B cell (primary cell): ENCODE measurements at regions not wholly inside any gene's neighbourhood (a gene's known extent, or its start where the extent isn't known, plus 50 kb on each side); places are given as distances from the start of the nearest gene placed in this dataset.

Source experiments
- ATAC-seq: fragments of 200-7000 bp; cut with Tn5 transposase; one replicate; pipeline ENCODE4 v1.10.0; 2021; ENCODE audit warnings: low read depth, mild to moderate bottlenecking, moderate number of reproducible peaks, moderate library complexity
- CTCF ChIA-PET: fragments of 350-600 bp; sonication (Branson Sonifier 250); formaldehyde crosslinking; loops from one replicate; lab custom pipeline; 2021; ENCODE audit warnings: antibody characterized with exemption, inconsistent platforms; lab: Charles Lee
- POLR2A ChIA-PET: fragments of 350-600 bp; sonication (Branson Sonifier 250); formaldehyde crosslinking; loops from one replicate; lab custom pipeline; 2021; ENCODE audit warnings: antibody characterized with exemption; lab: Charles Lee
- DNase-seq: peaks from one replicate; pipeline ENCODE4 v3.0.0; 2013
- H2AFZ ChIP-seq: 2 replicates; pipeline ENCODE4 v1.6.1; 2012; ENCODE audit warnings: mild to moderate bottlenecking, low read depth, low read length; ENCODE audit not compliant: insufficient read depth, poor library complexity, severe bottlenecking
- H3K27ac ChIP-seq, 2 donors: 1 replicate in 1 of 2; 2 replicates in 1 of 2; pipeline ENCODE4 v1.5.1; 2012 to 2013; ENCODE audit warnings: low read length in 2 of 2, mild to moderate bottlenecking in 2 of 2, moderate library complexity in 1 of 2
- H3K27me3 ChIP-seq, 4 experiments: fragments of 200-600 bp in 1 of 4; sonication (generic) in 1 of 4; replicated peaks in 1 of 4; 1 replicate in 2 of 4; 2 replicates in 2 of 4; pipeline versions ENCODE4 v1.6.1 to v1.7.0; 2013 to 2016; ENCODE audit warnings: low read length in 3 of 4, mild to moderate bottlenecking in 2 of 4, mixed read lengths in 1 of 4, moderate library complexity in 1 of 4; ENCODE audit not compliant: insufficient read depth in 4 of 4, control insufficient read depth in 3 of 4; ENCODE audit errors: control extremely low read depth in 1 of 4
- H3K36me3 ChIP-seq, 2 experiments: replicated peaks in 1 of 2; 1 replicate in 1 of 2; 2 replicates in 1 of 2; pipeline versions ENCODE4 v1.6.1 to v1.7.1; 2013; ENCODE audit warnings: low read length in 1 of 2; ENCODE audit not compliant: insufficient read depth in 2 of 2, control insufficient read depth in 1 of 2; ENCODE audit errors: control extremely low read depth in 1 of 2, extremely low read depth in 1 of 2
- H3K4me1 ChIP-seq, 2 donors: fragments of 200-600 bp in 1 of 2; sonication (generic) in 1 of 2; 1 replicate in 1 of 2; 2 replicates in 1 of 2; pipeline versions ENCODE4 v1.5.1 to v1.6.1; 2013 to 2017; ENCODE audit warnings: low read length in 2 of 2; ENCODE audit not compliant: control insufficient read depth in 2 of 2, insufficient read depth in 2 of 2
- H3K4me2 ChIP-seq: replicated peaks from 2 replicates; pipeline ENCODE3; 2012; ENCODE audit warnings: mild to moderate bottlenecking, low read depth, low read length; ENCODE audit not compliant: poor library complexity, severe bottlenecking
- H3K4me3 ChIP-seq, 5 experiments: fragments of 200-600 bp in 1 of 5; sonication (generic) in 1 of 5; 1 replicate in 3 of 5; 2 replicates in 2 of 5; pipeline versions ENCODE4 v1.5.1 to v1.7.0; 2011 to 2016; ENCODE audit warnings: low read length in 4 of 5, mild to moderate bottlenecking in 4 of 5, low read depth in 2 of 5, control low read depth in 1 of 5, moderate library complexity in 1 of 5; ENCODE audit not compliant: insufficient read depth in 1 of 5; ENCODE audit errors: control extremely low read depth in 1 of 5, extremely low read depth in 1 of 5
- H3K79me2 ChIP-seq: fragments of 200-600 bp; sonication (generic); one replicate; pipeline ENCODE4 v1.6.0; 2016; ENCODE audit warnings: low read length; ENCODE audit not compliant: control insufficient read depth, insufficient read depth
- H3K9ac ChIP-seq: fragments of 200-600 bp; sonication (generic); 2 replicates; pipeline ENCODE4 v1.6.1; 2017; ENCODE audit warnings: mild to moderate bottlenecking, low read length, moderate library complexity
- H3K9me3 ChIP-seq, 3 donors: one replicate each; pipeline versions ENCODE4 v1.6.1 to v1.7.1; 2013; ENCODE audit warnings: low read length in 2 of 3; ENCODE audit not compliant: control insufficient read depth in 2 of 3, insufficient read depth in 1 of 3; ENCODE audit errors: control extremely low read depth in 1 of 3
- H4K20me1 ChIP-seq: 2 replicates; pipeline ENCODE4 v1.6.0; 2012; ENCODE audit warnings: mild to moderate bottlenecking, low read length; ENCODE audit not compliant: insufficient read depth, control insufficient read depth, poor library complexity, severe bottlenecking
- H3K27ac Mint-ChIP-seq: one replicate; pipeline ENCODE4 v1.8.0; 2021; ENCODE audit warnings: mixed read lengths
- H3K27me3 Mint-ChIP-seq: one replicate; pipeline ENCODE4 v1.8.0; 2021; ENCODE audit warnings: mixed read lengths
- H3K4me1 Mint-ChIP-seq: one replicate; pipeline ENCODE4 v1.8.0; 2021; ENCODE audit warnings: mixed read lengths
- H3K4me3 Mint-ChIP-seq: one replicate; pipeline ENCODE4 v1.8.0; 2021; ENCODE audit warnings: mixed read lengths
- H3K9me3 Mint-ChIP-seq: one replicate; pipeline ENCODE4 v1.8.0; 2022; ENCODE audit warnings: mixed read lengths; ENCODE audit not compliant: insufficient read depth
- EZH2 ChIP-seq: IDR thresholded peaks from 2 replicates; pipeline ENCODE4 v1.6.1; 2012; ENCODE audit warnings: borderline replicate concordance, low read depth, mild to moderate bottlenecking, moderate library complexity, low read length; ENCODE audit not compliant: insufficient read depth, poor library complexity, severe bottlenecking
- WGBS: methylation state at CpG from one replicate; pipeline ENCODE4 v1.1.5; 2013; ENCODE audit warnings: missing lambda C conversion rate; ENCODE audit not compliant: insufficient coverage; 5-methylcytosine and 5-hydroxymethylcytosine counted together
- intact Hi-C: fragments of 100-400 bp; cut with micrococcal nuclease; formaldehyde crosslinking; loops from one replicate; pipeline ENCODE4 v1.10.0; 2022
- TF ChIP-seq, protein P1 (sequence below): fragments of 200-600 bp; IDR thresholded peaks from one replicate; pipeline ENCODE4 v1.8.0; 2022; ENCODE audit warnings: antibody characterized with exemption, mild to moderate bottlenecking

DNA sequence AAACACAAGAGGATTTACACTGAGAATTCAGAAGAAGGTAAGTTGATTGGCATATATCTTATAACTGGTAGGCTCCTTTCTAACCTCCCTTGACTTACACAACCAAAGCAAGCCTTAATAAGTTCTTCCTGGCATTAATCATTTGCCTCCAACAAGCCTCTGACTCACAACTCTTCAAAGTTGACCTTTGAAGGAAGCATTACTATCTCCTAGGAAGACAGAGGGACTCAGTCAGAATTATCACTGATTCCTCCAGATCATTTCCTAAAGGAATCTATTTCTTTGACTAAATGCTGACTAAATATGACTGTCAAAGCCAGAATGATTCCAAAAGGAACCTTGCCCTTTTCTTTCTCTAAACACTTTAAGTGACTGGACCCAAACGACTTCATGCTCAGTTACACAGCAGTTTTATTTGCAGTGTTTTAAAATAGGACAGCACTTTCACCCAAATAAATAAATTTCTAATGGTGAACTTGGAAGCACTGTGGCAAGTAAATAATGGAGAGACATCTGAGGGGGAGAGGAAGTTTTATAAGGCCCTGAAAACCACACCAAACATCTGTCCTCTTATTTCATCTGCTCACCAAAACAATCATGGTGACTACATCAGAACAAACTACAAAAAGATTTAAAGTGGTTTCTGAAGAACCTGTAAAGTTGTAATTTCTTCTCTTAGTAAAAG is 128.2 kb downstream of the KLHL28 start:
- DNase-seq (no peak), ATAC-seq (no peak)
- Histone ChIP-seq H3K9me3 (no peaks in the 10 kb centered on the region), H3K79me2 (no peaks in the 10 kb centered on the region), H3K4me1 (no peaks in the 10 kb centered on the region), H3K27ac (no peak overlapping the region), H3K36me3 (no peaks in the 10 kb centered on the region), H2AFZ (no peak overlapping the region), H3K4me3 (no peak overlapping the region), H3K27me3 (no peaks in the 10 kb centered on the region), H4K20me1 (no peaks in the 10 kb centered on the region), H3K9ac (no peak overlapping the region), H3K4me2 (no peak overlapping the region)
- TF ChIP-seq, protein P1, sequence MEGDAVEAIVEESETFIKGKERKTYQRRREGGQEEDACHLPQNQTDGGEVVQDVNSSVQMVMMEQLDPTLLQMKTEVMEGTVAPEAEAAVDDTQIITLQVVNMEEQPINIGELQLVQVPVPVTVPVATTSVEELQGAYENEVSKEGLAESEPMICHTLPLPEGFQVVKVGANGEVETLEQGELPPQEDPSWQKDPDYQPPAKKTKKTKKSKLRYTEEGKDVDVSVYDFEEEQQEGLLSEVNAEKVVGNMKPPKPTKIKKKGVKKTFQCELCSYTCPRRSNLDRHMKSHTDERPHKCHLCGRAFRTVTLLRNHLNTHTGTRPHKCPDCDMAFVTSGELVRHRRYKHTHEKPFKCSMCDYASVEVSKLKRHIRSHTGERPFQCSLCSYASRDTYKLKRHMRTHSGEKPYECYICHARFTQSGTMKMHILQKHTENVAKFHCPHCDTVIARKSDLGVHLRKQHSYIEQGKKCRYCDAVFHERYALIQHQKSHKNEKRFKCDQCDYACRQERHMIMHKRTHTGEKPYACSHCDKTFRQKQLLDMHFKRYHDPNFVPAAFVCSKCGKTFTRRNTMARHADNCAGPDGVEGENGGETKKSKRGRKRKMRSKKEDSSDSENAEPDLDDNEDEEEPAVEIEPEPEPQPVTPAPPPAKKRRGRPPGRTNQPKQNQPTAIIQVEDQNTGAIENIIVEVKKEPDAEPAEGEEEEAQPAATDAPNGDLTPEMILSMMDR, result no peak
- Mint-ChIP-seq H3K9me3 (no peaks in the 10 kb centered on the region), H3K27me3 (peaks cover 3% of the 10 kb centered on the region), H3K27ac (no peak overlapping the region), H3K4me3 (no peak overlapping the region), H3K4me1 (no peaks in the 10 kb centered on the region)
- intact Hi-C loops, result no loop called here
- ChIA-PET CTCF (interaction anchor here (1.2 kb wide), 1 partner anchor 14 kb away, joined by 3 read pairs; no protein-coding TSS in a partner anchor), POLR2A (no interaction called here)
- no CpG with 5 or more reads among the region's 1 CpG for WGBS

DNA sequence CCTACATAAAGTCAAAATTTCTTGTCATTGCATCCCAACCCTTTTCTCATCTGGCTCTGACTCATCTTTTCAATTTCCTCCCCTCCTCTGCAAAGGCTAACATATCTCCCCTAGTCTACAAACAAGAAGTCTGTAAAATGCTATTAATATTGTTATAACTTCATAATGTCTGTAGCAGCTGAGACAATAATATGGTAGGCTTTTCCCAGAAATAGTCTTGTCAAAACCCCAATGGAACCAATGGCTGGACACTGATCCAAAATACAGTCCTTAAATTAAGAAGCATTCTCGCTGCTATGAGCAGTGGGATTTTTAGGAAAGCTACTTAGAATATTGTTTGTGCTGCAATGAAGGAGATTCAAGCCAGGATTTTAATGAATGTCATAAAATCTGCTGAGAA is 131.4 kb downstream of the KLHL28 start:
- Histone ChIP-seq H3K9ac (no peak overlapping the region), H3K79me2 (no peaks in the 10 kb centered on the region), H3K27me3 (no peaks in the 10 kb centered on the region), H3K4me1 (no peaks in the 10 kb centered on the region), H3K4me3 (no peak overlapping the region), H4K20me1 (no peaks in the 10 kb centered on the region), H2AFZ (no peak overlapping the region), H3K27ac (no peak overlapping the region), H3K9me3 (no peaks in the 10 kb centered on the region), H3K36me3 (no peaks in the 10 kb centered on the region), H3K4me2 (no peak overlapping the region)
- WGBS, result no CpG with 5 or more reads among the region's 1 CpG
- H3K4me3 Mint-ChIP-seq, result no peak overlapping the region
- H3K27ac Mint-ChIP-seq, result no peak overlapping the region
- DNase-seq (no peak), ATAC-seq (no peak)
- peaks cover 3% of the 10 kb centered on the region for H3K27me3 Mint-ChIP-seq
- H3K9me3 Mint-ChIP-seq, result peaks cover 3% of the 10 kb centered on the region
- ChIA-PET POLR2A (no interaction called here), CTCF (no interaction called here)
- no peaks in the 10 kb centered on the region for H3K4me1 Mint-ChIP-seq
- intact Hi-C loops, result no loop called here
- TF ChIP-seq EZH2, result no peak
- TF ChIP-seq, protein P1, result no peak
